ENCODE measurements at regions not wholly inside any gene's neighbourhood (a gene's known extent, or its start where the extent isn't known, plus 50 kb on each side); places are given as distances from the start of the nearest gene placed in this dataset.
"Not testable (repeated sequence)": the region's sequence is repeated elsewhere in the genome, so short reads cannot be mapped to it uniquely, and the experiment has no call there.

- no peak for DNase-seq (ENCODE audit: low read depth in 2 of 2)
Measured at GRCh38 chr13:99777873-99778272, 193.7 kb downstream of the ZIC5 start.

GRCh38 chr13:99774644-99775043, 196.9 kb downstream of the ZIC5 start:
- no peak for DNase-seq (ENCODE audit: low read depth in 2 of 2)

GRCh38 chr13:99768986-99769385, 202.6 kb downstream of the ZIC5 start:
- DNase-seq (ENCODE audit: low read depth in 2 of 2) = no peak

GRCh38 chr13:99766641-99767045, 204.9 kb downstream of the ZIC5 start:
- DNase-seq (ENCODE audit: low read depth in 2 of 2) = no peak

GRCh38 chr13:99765869-99766268, 205.7 kb downstream of the ZIC5 start:
- no peak for DNase-seq (ENCODE audit: low read depth in 2 of 2)

- no peak for DNase-seq (ENCODE audit: low read depth in 2 of 2)
Measured at GRCh38 chr13:99760456-99760855, 211.1 kb downstream of the ZIC5 start.

- DNase-seq (ENCODE audit: low read depth in 2 of 2) = no peak
Measured at GRCh38 chr13:99759163-99759552, 212.4 kb downstream of the ZIC5 start.

GRCh38 chr13:99758460-99759162, 213.0 kb downstream of the ZIC5 start:
- DNase-seq (ENCODE audit: low read depth in 2 of 2) = no peak

- no peak for DNase-seq (ENCODE audit: low read depth in 2 of 2)
Measured at GRCh38 chr13:99757756-99758459, 213.7 kb downstream of the ZIC5 start.

- DNase-seq (ENCODE audit: low read depth in 2 of 2) = no peak
Measured at GRCh38 chr13:99756281-99756680, 215.3 kb downstream of the ZIC5 start.

- DNase-seq (ENCODE audit: low read depth in 2 of 2) = not testable (repeated sequence)
Measured at GRCh38 chr13:99754750-99755149, 216.8 kb downstream of the ZIC5 start.

GRCh38 chr13:99752373-99752772, 219.2 kb downstream of the ZIC5 start:
- no peak for DNase-seq (ENCODE audit: low read depth in 2 of 2)

GRCh38 chr13:99751517-99752199, 219.9 kb downstream of the ZIC5 start:
- DNase-seq (ENCODE audit: low read depth in 2 of 2) = no peak

- DNase-seq (ENCODE audit: low read depth in 2 of 2) = no peak
Measured at GRCh38 chr13:99750951-99751350, 220.6 kb downstream of the ZIC5 start.

- DNase-seq (ENCODE audit: low read depth in 2 of 2) = no peak
Measured at GRCh38 chr13:99749271-99750019, 222.1 kb downstream of the ZIC5 start.

- DNase-seq (ENCODE audit: low read depth in 2 of 2) = no peak
Measured at GRCh38 chr13:99747403-99747710, 224.2 kb downstream of the ZIC5 start.

GRCh38 chr13:99746637-99747402, 224.7 kb downstream of the ZIC5 start:
- DNase-seq (ENCODE audit: low read depth in 2 of 2) = no peak

GRCh38 chr13:99743094-99743493, 228.5 kb downstream of the ZIC5 start:
- DNase-seq (ENCODE audit: low read depth in 2 of 2) = no peak

- no peak for DNase-seq (ENCODE audit: low read depth in 2 of 2)
Measured at GRCh38 chr13:99741960-99742359, 229.6 kb downstream of the ZIC5 start.

- no peak for DNase-seq (ENCODE audit: low read depth in 2 of 2)
Measured at GRCh38 chr13:99740251-99740979, 231.2 kb downstream of the ZIC5 start.

GRCh38 chr13:99738626-99739025, 232.9 kb downstream of the ZIC5 start:
- no peak for DNase-seq (ENCODE audit: low read depth in 2 of 2)
